Neural progenitor cell (in vitro differentiated cells): ENCODE measurements at regions not wholly inside any gene's neighbourhood (a gene's known extent, or its start where the extent isn't known, plus 50 kb on each side); places are given as distances from the start of the nearest gene placed in this dataset.
A peak's percentile ranks its signal among the peaks of the same experiment; 100 is the strongest.

Experiments used
- DNase-seq: peaks from one replicate; pipeline ENCODE4 v3.0.0-alpha.2; 2016; ENCODE audit warnings: low spot score
- H2AFZ ChIP-seq: fragments of 200-600 bp; sonication (generic); replicated peaks from 2 replicates; pipeline ENCODE4 v1.6.1; 2016; ENCODE audit warnings: antibody characterized with exemption
- H3F3A ChIP-seq: fragments of 200-600 bp; sonication (generic); 2 replicates; pipeline ENCODE4 v1.6.1; 2016; ENCODE audit warnings: antibody characterized with exemption, low read depth
- H3K27ac ChIP-seq: fragments of 200-600 bp; sonication (generic); 2 replicates; pipeline ENCODE4 v1.5.1; 2016; ENCODE audit warnings: mild to moderate bottlenecking
- H3K27me3 ChIP-seq: fragments of 200-600 bp; sonication (generic); 2 replicates; pipeline ENCODE4 v1.6.1; 2016; ENCODE audit warnings: mild to moderate bottlenecking, moderate library complexity
- H3K36me3 ChIP-seq: fragments of 200-600 bp; sonication (generic); 2 replicates; pipeline ENCODE4 v1.5.1; 2016
- H3K4me1 ChIP-seq: fragments of 200-600 bp; sonication (generic); 2 replicates; pipeline ENCODE4 v1.6.1; 2016; ENCODE audit warnings: mixed run types
- H3K4me2 ChIP-seq: fragments of 200-600 bp; sonication (generic); 2 replicates; pipeline ENCODE4 v1.6.1; 2016
- H3K4me3 ChIP-seq: fragments of 200-600 bp; sonication (generic); 2 replicates; pipeline ENCODE4 v1.5.1; 2016
- H3K79me2 ChIP-seq: fragments of 200-600 bp; sonication (generic); 2 replicates; pipeline ENCODE4 v1.6.1; 2016; ENCODE audit warnings: low read depth
- H3K9ac ChIP-seq: fragments of 200-600 bp; sonication (generic); 2 replicates; pipeline ENCODE4 v1.6.1; 2016
- H3K9me3 ChIP-seq: fragments of 200-600 bp; sonication (generic); 2 replicates; pipeline ENCODE4 v1.5.1; 2016; ENCODE audit warnings: low read depth
- H4K20me1 ChIP-seq: fragments of 200-600 bp; sonication (generic); 2 replicates; pipeline ENCODE4 v1.6.1; 2016; ENCODE audit warnings: low read depth
- H3K27ac Mint-ChIP-seq: 3 replicates; pipeline ENCODE4 v1.8.0; 2021; ENCODE audit warnings: mixed read lengths
- H3K27me3 Mint-ChIP-seq: 2 replicates; pipeline ENCODE4 v1.8.0; 2022; ENCODE audit warnings: low read depth, mild to moderate bottlenecking, inconsistent platforms, moderate library complexity, mixed read lengths; ENCODE audit not compliant: insufficient read depth
- H3K36me3 Mint-ChIP-seq: 3 replicates; pipeline ENCODE4 v1.8.0; 2021; ENCODE audit warnings: mixed read lengths
- H3K4me1 Mint-ChIP-seq: 3 replicates; pipeline ENCODE4 v1.8.0; 2021; ENCODE audit warnings: mixed read lengths
- H3K4me3 Mint-ChIP-seq: 3 replicates; pipeline ENCODE4 v1.8.0; 2021; ENCODE audit warnings: mild to moderate bottlenecking, moderate library complexity, mixed read lengths
- H3K9me3 Mint-ChIP-seq: 3 replicates; pipeline ENCODE4 v1.8.0; 2020; ENCODE audit warnings: mixed read lengths
- EZH2 ChIP-seq: fragments of 200-600 bp; sonication (generic); IDR thresholded peaks from 2 replicates; pipeline ENCODE4 v1.6.1; 2017; ENCODE audit warnings: antibody characterized with exemption, mild to moderate bottlenecking, moderate library complexity
- EZH2phosphoT487 ChIP-seq: fragments of 200-600 bp; sonication (generic); IDR thresholded peaks from 2 replicates; pipeline ENCODE4 v1.6.1; 2017; ENCODE audit warnings: antibody characterized with exemption
- TF ChIP-seq, protein P1 (sequence below): fragments of 200-600 bp; sonication (generic); IDR thresholded peaks from 2 replicates; pipeline ENCODE4 v1.5.1; 2017; ENCODE audit warnings: antibody characterized with exemption, mild to moderate bottlenecking

DNA sequence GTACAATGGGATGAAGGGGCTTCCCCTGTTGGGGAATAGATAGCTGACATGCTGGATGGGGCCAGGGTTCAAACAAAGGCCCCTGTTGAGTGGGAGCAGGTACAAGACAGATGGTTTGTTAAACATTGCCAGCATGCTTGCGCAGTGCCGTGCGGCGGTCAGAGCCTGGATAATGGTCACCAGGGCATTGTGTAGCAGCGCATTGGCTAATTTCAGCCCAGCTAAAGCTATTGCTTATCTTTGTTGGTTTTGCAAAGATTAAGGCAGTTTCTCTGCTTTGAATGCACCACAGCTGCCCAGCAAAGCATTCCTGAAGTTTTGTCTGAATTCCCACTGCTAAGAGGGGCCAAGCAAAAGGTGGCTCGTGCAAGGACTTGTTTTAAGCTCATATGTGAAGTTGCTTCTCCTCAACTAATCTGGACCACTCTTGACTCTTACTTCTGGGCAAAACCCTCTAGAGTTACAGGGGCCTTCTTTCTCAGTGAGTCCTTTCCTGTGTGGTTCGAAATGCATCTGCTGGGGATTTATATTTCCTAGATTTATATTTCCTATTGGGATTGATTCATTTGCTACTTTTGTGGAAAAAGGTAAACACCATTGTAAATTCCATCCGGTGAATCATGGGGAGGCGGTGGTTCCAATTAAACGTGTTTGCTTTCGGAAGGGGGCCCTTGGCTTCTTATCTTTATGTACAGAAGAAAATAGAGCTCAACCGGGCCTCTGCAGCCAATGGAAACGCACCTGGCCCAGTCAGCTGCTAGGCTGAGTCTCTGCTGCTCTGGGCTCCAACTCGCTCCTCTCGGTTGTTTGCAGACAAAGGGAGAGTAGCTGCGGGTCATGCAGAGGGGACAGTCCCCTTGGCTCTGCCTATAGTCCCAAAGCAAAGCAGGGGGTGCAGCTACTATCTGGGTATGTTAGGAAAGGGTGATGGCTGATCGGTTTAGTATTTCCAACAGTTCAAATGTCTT, 72.1 kb downstream of the FOXA2 start:
- H3K36me3 Mint-ChIP-seq: no peaks in the 10 kb centered on the region

DNA sequence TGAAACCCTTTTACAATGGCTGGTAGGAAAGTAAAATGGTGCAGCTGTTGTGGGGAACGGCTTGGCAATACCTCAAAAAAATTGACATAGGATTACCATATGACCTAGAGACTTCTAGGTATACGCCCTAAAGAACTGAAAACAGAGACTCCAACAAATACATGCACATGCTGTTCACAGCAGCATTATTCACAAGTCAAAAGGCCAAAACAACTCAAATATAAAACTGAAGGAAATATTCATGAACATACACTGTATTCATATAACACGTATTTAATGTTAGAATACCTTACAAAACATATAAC, 74.6 kb downstream of the FOXA2 start:
- Histone ChIP-seq H3K4me1 (peaks cover 22% of the 10 kb centered on the region), H4K20me1 (no peaks in the 10 kb centered on the region), H3K9me3 (no peaks in the 10 kb centered on the region), H3K9ac (no peak overlapping the region), H2AFZ (no peak overlapping the region), H3K4me2 (no peak overlapping the region), H3K4me3 (no peak overlapping the region), H3K79me2 (no peaks in the 10 kb centered on the region), H3F3A (peaks cover 11% of the 10 kb centered on the region), H3K27me3 (no peaks in the 10 kb centered on the region), H3K36me3 (no peaks in the 10 kb centered on the region), H3K27ac (no peak overlapping the region)
- TF ChIP-seq EZH2phosphoT487 (no peak), EZH2 (no peak)
- TF ChIP-seq, protein P1, sequence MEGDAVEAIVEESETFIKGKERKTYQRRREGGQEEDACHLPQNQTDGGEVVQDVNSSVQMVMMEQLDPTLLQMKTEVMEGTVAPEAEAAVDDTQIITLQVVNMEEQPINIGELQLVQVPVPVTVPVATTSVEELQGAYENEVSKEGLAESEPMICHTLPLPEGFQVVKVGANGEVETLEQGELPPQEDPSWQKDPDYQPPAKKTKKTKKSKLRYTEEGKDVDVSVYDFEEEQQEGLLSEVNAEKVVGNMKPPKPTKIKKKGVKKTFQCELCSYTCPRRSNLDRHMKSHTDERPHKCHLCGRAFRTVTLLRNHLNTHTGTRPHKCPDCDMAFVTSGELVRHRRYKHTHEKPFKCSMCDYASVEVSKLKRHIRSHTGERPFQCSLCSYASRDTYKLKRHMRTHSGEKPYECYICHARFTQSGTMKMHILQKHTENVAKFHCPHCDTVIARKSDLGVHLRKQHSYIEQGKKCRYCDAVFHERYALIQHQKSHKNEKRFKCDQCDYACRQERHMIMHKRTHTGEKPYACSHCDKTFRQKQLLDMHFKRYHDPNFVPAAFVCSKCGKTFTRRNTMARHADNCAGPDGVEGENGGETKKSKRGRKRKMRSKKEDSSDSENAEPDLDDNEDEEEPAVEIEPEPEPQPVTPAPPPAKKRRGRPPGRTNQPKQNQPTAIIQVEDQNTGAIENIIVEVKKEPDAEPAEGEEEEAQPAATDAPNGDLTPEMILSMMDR: no peak
- Mint-ChIP-seq H3K27me3 (peaks cover 13% of the 10 kb centered on the region), H3K36me3 (no peaks in the 10 kb centered on the region), H3K4me1 (no peaks in the 10 kb centered on the region), H3K9me3 (no peaks in the 10 kb centered on the region), H3K4me3 (no peak overlapping the region), H3K27ac (no peak overlapping the region)
- DNase-seq: no peak

More for the DNA sequence above, 72.1 kb downstream of the FOXA2 start:
- TF ChIP-seq EZH2 (no peak), EZH2phosphoT487 (no peak)
- TF ChIP-seq, protein P1: no peak
- peak overlapping the region; percentile 27 for H3K27ac ChIP-seq
- no peaks in the 10 kb centered on the region for H3K79me2 ChIP-seq
- no peaks in the 10 kb centered on the region for H4K20me1 ChIP-seq
- H3F3A ChIP-seq: peaks cover 11% of the 10 kb centered on the region
- H3K36me3 ChIP-seq: no peaks in the 10 kb centered on the region
- H3K9me3 ChIP-seq: no peaks in the 10 kb centered on the region
- H3K4me3 ChIP-seq: no peak overlapping the region
- H2AFZ ChIP-seq: peak overlapping the region; percentile 92
- Mint-ChIP-seq H3K9me3 (no peaks in the 10 kb centered on the region), H3K4me1 (no peaks in the 10 kb centered on the region), H3K27me3 (peaks cover 15% of the 10 kb centered on the region), H3K27ac (no peak overlapping the region), H3K4me3 (no peak overlapping the region)
- H3K9ac ChIP-seq: no peak overlapping the region
- no peaks in the 10 kb centered on the region for H3K27me3 ChIP-seq
- H3K4me1 ChIP-seq: peaks cover 22% of the 10 kb centered on the region
- DNase-seq: peak; percentile 47
- H3K4me2 ChIP-seq: peak overlapping the region; percentile 59

DNA sequence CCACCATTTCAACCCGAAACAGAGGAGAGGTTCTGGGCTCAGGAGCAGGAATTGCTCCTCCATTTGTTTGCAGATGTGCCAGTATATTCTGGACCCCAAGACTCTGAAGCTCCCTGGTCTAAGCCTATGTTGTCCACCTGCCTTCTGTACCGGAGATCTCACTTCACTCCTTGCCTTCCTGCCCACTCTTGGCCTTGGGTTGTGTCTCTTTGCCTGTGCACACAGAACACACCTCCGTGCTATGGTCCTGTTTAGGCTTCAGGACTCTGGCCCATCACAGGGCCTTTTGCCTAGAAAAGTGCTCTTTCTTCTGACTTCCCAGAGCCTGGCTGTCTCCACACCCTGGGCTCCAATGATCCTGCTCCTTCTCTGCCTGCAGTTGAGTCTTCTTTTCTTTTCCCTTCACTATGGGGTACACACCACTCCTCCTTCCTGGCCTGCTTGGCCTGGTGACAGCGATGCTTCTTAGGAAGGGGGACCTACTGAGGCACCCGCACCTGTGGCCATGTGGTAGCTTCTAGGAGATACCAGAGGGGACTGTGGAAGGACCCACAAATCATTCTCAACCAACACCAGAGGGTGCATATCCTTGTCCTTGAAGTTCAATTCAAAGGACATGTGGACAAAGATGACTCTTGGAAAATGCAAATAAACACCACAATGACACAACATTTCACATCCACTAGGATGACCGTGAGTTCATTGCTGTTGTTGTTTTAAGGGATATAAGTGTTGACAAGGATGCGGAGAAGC, 75.1 kb downstream of the FOXA2 start:
- no peaks in the 10 kb centered on the region for H3K4me1 Mint-ChIP-seq
- no peaks in the 10 kb centered on the region for H3K9me3 Mint-ChIP-seq
- no peak overlapping the region for H3K4me2 ChIP-seq
- H3F3A ChIP-seq: peaks cover 11% of the 10 kb centered on the region
- no peak overlapping the region for H3K27ac Mint-ChIP-seq
- H4K20me1 ChIP-seq: no peaks in the 10 kb centered on the region
- H3K27ac ChIP-seq: no peak overlapping the region
- H3K4me3 ChIP-seq: no peak overlapping the region
- H3K9me3 ChIP-seq: no peaks in the 10 kb centered on the region
- H3K9ac ChIP-seq: no peak overlapping the region
- H3K27me3 Mint-ChIP-seq: peaks cover 13% of the 10 kb centered on the region
- no peak for DNase-seq
- H3K27me3 ChIP-seq: no peaks in the 10 kb centered on the region
- no peaks in the 10 kb centered on the region for H3K79me2 ChIP-seq
- H2AFZ ChIP-seq: no peak overlapping the region
- H3K4me3 Mint-ChIP-seq: no peak overlapping the region
- peaks cover 22% of the 10 kb centered on the region for H3K4me1 ChIP-seq
- no peaks in the 10 kb centered on the region for H3K36me3 ChIP-seq
- no peak for TF ChIP-seq EZH2phosphoT487
- TF ChIP-seq, protein P1: no peak
- no peak for TF ChIP-seq EZH2
- H3K36me3 Mint-ChIP-seq: no peaks in the 10 kb centered on the region
